CD8-positive, alpha-beta memory T cell (primary cell): ENCODE measurements at regions not wholly inside any gene's neighbourhood (a gene's known extent, or its start where the extent isn't known, plus 50 kb on each side); places are given as distances from the start of the nearest gene placed in this dataset.

Experiments used
- CTCF ChIA-PET: fragments of 350-600 bp; sonication (Branson Sonifier 250); formaldehyde crosslinking; loops from one replicate; lab custom pipeline; 2021; ENCODE audit warnings: antibody characterized with exemption; lab: Charles Lee
- POLR2A ChIA-PET: fragments of 350-600 bp; sonication (Branson Sonifier 250); formaldehyde crosslinking; loops from one replicate; lab custom pipeline; 2021; ENCODE audit warnings: antibody characterized with exemption; lab: Charles Lee
- DNase-seq, 5 donors: peaks; one replicate each; pipeline versions ENCODE4 v3.0.0 to v3.0.0-alpha.2; 2020 to 2022; ENCODE audit warnings: mixed read lengths in 1 of 5
- H3K27ac ChIP-seq: one replicate; pipeline ENCODE4 v1.7.0; 2013; ENCODE audit warnings: low read depth, mild to moderate bottlenecking, low read length, moderate library complexity
- H3K27me3 ChIP-seq: 2 replicates; pipeline ENCODE4 v1.7.0; 2013; ENCODE audit warnings: low read length, mild to moderate bottlenecking; ENCODE audit not compliant: insufficient read depth, poor library complexity, severe bottlenecking
- H3K36me3 ChIP-seq: 2 replicates; pipeline ENCODE4 v1.7.0; 2013; ENCODE audit warnings: mild to moderate bottlenecking, low read length, moderate library complexity; ENCODE audit not compliant: insufficient read depth
- H3K4me1 ChIP-seq: 2 replicates; pipeline ENCODE4 v1.7.0; 2013; ENCODE audit warnings: mild to moderate bottlenecking, low read length, moderate library complexity; ENCODE audit not compliant: insufficient read depth
- H3K4me3 ChIP-seq: 2 replicates; pipeline ENCODE4 v1.7.0; 2013; ENCODE audit warnings: mild to moderate bottlenecking, low read length
- H3K9me3 ChIP-seq: 2 replicates; pipeline ENCODE4 v1.7.0; 2013; ENCODE audit warnings: mild to moderate bottlenecking, low read length
- H3K27ac Mint-ChIP-seq, 8 donors: one replicate each; pipeline ENCODE4 v1.8.0; 2020 to 2021; ENCODE audit warnings: mixed read lengths in 8 of 8, mild to moderate bottlenecking in 6 of 8, inconsistent platforms in 3 of 8, moderate library complexity in 3 of 8
- H3K27me3 Mint-ChIP-seq, 2 donors: one replicate each; pipeline ENCODE4 v1.8.0; 2020 to 2021; ENCODE audit warnings: mixed read lengths in 2 of 2, mild to moderate bottlenecking in 1 of 2, moderate library complexity in 1 of 2
- H3K36me3 Mint-ChIP-seq, 3 donors: one replicate each; pipeline ENCODE4 v1.8.0; 2020 to 2021; ENCODE audit warnings: mixed read lengths in 3 of 3, inconsistent platforms in 1 of 3, mild to moderate bottlenecking in 1 of 3
- H3K4me1 Mint-ChIP-seq, 3 donors: one replicate each; pipeline ENCODE4 v1.8.0; 2020 to 2021; ENCODE audit warnings: mixed read lengths in 3 of 3, inconsistent platforms in 1 of 3, mild to moderate bottlenecking in 1 of 3
- H3K4me3 Mint-ChIP-seq, 7 donors: one replicate each; pipeline ENCODE4 v1.8.0; 2020 to 2021; ENCODE audit warnings: mixed read lengths in 7 of 7, mild to moderate bottlenecking in 6 of 7, moderate library complexity in 4 of 7, inconsistent platforms in 2 of 7
- H3K9me3 Mint-ChIP-seq, 5 donors: one replicate each; pipeline ENCODE4 v1.8.0; 2020 to 2022; ENCODE audit warnings: mixed read lengths in 5 of 5, mild to moderate bottlenecking in 3 of 5, moderate library complexity in 2 of 5, inconsistent platforms in 1 of 5

GRCh38 chr10:123518765-123519164 lies 147.4 kb upstream of the GPR26 start:
- Histone ChIP-seq H3K27me3 (no peaks in the 10 kb centered on the region), H3K27ac (no peak overlapping the region), H3K4me3 (no peak overlapping the region), H3K36me3 (no peaks in the 10 kb centered on the region), H3K4me1 (no peaks in the 10 kb centered on the region), H3K9me3 (no peaks in the 10 kb centered on the region)
- ChIA-PET CTCF (no interaction called here), POLR2A (no interaction called here)
- Mint-ChIP-seq H3K4me3 (no peak overlapping the region), H3K27me3 (peaks cover 28 to 32% of the 10 kb centered on the region in 2 donors), H3K9me3 (no peaks in the 10 kb centered on the region), H3K27ac (no peak overlapping the region), H3K36me3 (no peaks in the 10 kb centered on the region), H3K4me1 (no peaks in the 10 kb centered on the region)
- DNase-seq: no peak

GRCh38 chr10:123519861-123520260 lies 146.3 kb upstream of the GPR26 start:
- no peaks in the 10 kb centered on the region for H3K4me1 Mint-ChIP-seq
- CTCF ChIA-PET: no interaction called here
- POLR2A ChIA-PET: no interaction called here
- H3K27me3 ChIP-seq: no peaks in the 10 kb centered on the region
- H3K27me3 Mint-ChIP-seq: peaks cover 20 to 32% of the 10 kb centered on the region in 2 donors
- H3K27ac Mint-ChIP-seq: no peak overlapping the region
- H3K27ac ChIP-seq: no peak overlapping the region
- H3K36me3 ChIP-seq: no peaks in the 10 kb centered on the region
- DNase-seq: no peak
- no peak overlapping the region for H3K4me3 Mint-ChIP-seq
- H3K9me3 ChIP-seq: no peaks in the 10 kb centered on the region
- no peaks in the 10 kb centered on the region for H3K36me3 Mint-ChIP-seq
- H3K9me3 Mint-ChIP-seq: no peaks in the 10 kb centered on the region
- H3K4me3 ChIP-seq: no peak overlapping the region
- no peaks in the 10 kb centered on the region for H3K4me1 ChIP-seq

- no peaks in the 10 kb centered on the region for H3K9me3 ChIP-seq
- no peak overlapping the region for H3K4me3 ChIP-seq
- no peak overlapping the region for H3K27ac ChIP-seq
- ChIA-PET POLR2A (no interaction called here), CTCF (no interaction called here)
- no peaks in the 10 kb centered on the region for H3K9me3 Mint-ChIP-seq
- no peaks in the 10 kb centered on the region for H3K4me1 ChIP-seq
- H3K4me1 Mint-ChIP-seq: no peaks in the 10 kb centered on the region
- no peaks in the 10 kb centered on the region for H3K27me3 ChIP-seq
- no peak for DNase-seq
- peaks cover 21 to 27% of the 10 kb centered on the region in 2 donors for H3K27me3 Mint-ChIP-seq
- H3K27ac Mint-ChIP-seq: no peak overlapping the region
- H3K36me3 Mint-ChIP-seq: no peaks in the 10 kb centered on the region
- no peak overlapping the region for H3K4me3 Mint-ChIP-seq
- H3K36me3 ChIP-seq: no peaks in the 10 kb centered on the region
Measured at GRCh38 chr10:123521076-123521475, 145.1 kb upstream of the GPR26 start.

- no peak for DNase-seq
- Mint-ChIP-seq H3K4me3 (no peak overlapping the region), H3K27me3 (peaks cover 16 to 27% of the 10 kb centered on the region in 2 donors), H3K9me3 (no peaks in the 10 kb centered on the region), H3K27ac (no peak overlapping the region), H3K4me1 (no peaks in the 10 kb centered on the region), H3K36me3 (no peaks in the 10 kb centered on the region)
- H3K4me1 ChIP-seq: no peaks in the 10 kb centered on the region
- H3K27me3 ChIP-seq: no peaks in the 10 kb centered on the region
- POLR2A ChIA-PET: no interaction called here
- no peak overlapping the region for H3K4me3 ChIP-seq
- H3K9me3 ChIP-seq: no peaks in the 10 kb centered on the region
- H3K36me3 ChIP-seq: no peaks in the 10 kb centered on the region
- H3K27ac ChIP-seq: no peak overlapping the region
- CTCF ChIA-PET: no interaction called here
Measured at GRCh38 chr10:123521556-123521955, 144.6 kb upstream of the GPR26 start.

GRCh38 chr10:123522702-123523312 lies 143.3 kb upstream of the GPR26 start:
- no peak for DNase-seq
- Mint-ChIP-seq H3K4me3 (no peak overlapping the region), H3K36me3 (no peaks in the 10 kb centered on the region), H3K27me3 (peaks cover 15 to 24% of the 10 kb centered on the region in 2 donors), H3K27ac (peak overlapping the region in 1 of 8 donors; percentile 15), H3K4me1 (no peaks in the 10 kb centered on the region), H3K9me3 (no peaks in the 10 kb centered on the region)
- no peaks in the 10 kb centered on the region for H3K4me1 ChIP-seq
- H3K27me3 ChIP-seq: no peaks in the 10 kb centered on the region
- H3K9me3 ChIP-seq: no peaks in the 10 kb centered on the region
- no peak overlapping the region for H3K27ac ChIP-seq
- ChIA-PET POLR2A (no interaction called here), CTCF (no interaction called here)
- no peak overlapping the region for H3K4me3 ChIP-seq
- no peaks in the 10 kb centered on the region for H3K36me3 ChIP-seq

GRCh38 chr10:123523833-123524232 lies 142.3 kb upstream of the GPR26 start:
- Histone ChIP-seq H3K27ac (no peak overlapping the region), H3K36me3 (no peaks in the 10 kb centered on the region), H3K4me1 (no peaks in the 10 kb centered on the region), H3K27me3 (no peaks in the 10 kb centered on the region), H3K4me3 (no peak overlapping the region), H3K9me3 (no peaks in the 10 kb centered on the region)
- Mint-ChIP-seq H3K27me3 (peaks cover 17 to 26% of the 10 kb centered on the region in 2 donors), H3K36me3 (no peaks in the 10 kb centered on the region), H3K9me3 (no peaks in the 10 kb centered on the region), H3K27ac (peak overlapping the region in 1 of 8 donors; percentile 35), H3K4me1 (no peaks in the 10 kb centered on the region), H3K4me3 (no peak overlapping the region)
- CTCF ChIA-PET: no interaction called here
- DNase-seq: no peak
- POLR2A ChIA-PET: no interaction called here

GRCh38 chr10:123526356-123527064 lies 139.6 kb upstream of the GPR26 start:
- no peaks in the 10 kb centered on the region for H3K27me3 ChIP-seq
- no peaks in the 10 kb centered on the region for H3K9me3 ChIP-seq
- no peak overlapping the region for H3K27ac ChIP-seq
- no peaks in the 10 kb centered on the region for H3K4me1 ChIP-seq
- H3K4me3 ChIP-seq: no peak overlapping the region
- Mint-ChIP-seq H3K4me1 (no peaks in the 10 kb centered on the region), H3K27ac (no peak overlapping the region), H3K4me3 (no peak overlapping the region), H3K36me3 (no peaks in the 10 kb centered on the region), H3K27me3 (peaks cover 18 to 42% of the 10 kb centered on the region in 2 donors), H3K9me3 (no peaks in the 10 kb centered on the region)
- ChIA-PET CTCF (no interaction called here), POLR2A (no interaction called here)
- no peak for DNase-seq
- H3K36me3 ChIP-seq: no peaks in the 10 kb centered on the region

GRCh38 chr10:123527151-123527550 lies 139.0 kb upstream of the GPR26 start:
- Histone ChIP-seq H3K27me3 (no peaks in the 10 kb centered on the region), H3K36me3 (no peaks in the 10 kb centered on the region), H3K4me3 (no peak overlapping the region), H3K27ac (no peak overlapping the region), H3K4me1 (no peaks in the 10 kb centered on the region), H3K9me3 (no peaks in the 10 kb centered on the region)
- Mint-ChIP-seq H3K36me3 (peaks cover 0 to 2% (median 0%) of the 10 kb centered on the region in 3 donors), H3K4me3 (no peak overlapping the region), H3K27me3 (peaks cover 13 to 45% of the 10 kb centered on the region in 2 donors), H3K27ac (no peak overlapping the region), H3K4me1 (no peaks in the 10 kb centered on the region), H3K9me3 (peaks cover 0 to 4% (median 4%) of the 10 kb centered on the region in 5 donors)
- no peak for DNase-seq
- POLR2A ChIA-PET: no interaction called here
- CTCF ChIA-PET: no interaction called here
